ENCODE measurements at regions not wholly inside any gene's neighbourhood (a gene's known extent, or its start where the extent isn't known, plus 50 kb on each side); places are given as distances from the start of the nearest gene placed in this dataset.

- no peak for DNase-seq (ENCODE audit: low spot score in 2 of 2)
- H3K36me3 ChIP-seq: no peaks in the 10 kb centered on the region
Measured at GRCh38 chr2:163407296-163407695, 328.5 kb downstream of the FIGN start.

DNA sequence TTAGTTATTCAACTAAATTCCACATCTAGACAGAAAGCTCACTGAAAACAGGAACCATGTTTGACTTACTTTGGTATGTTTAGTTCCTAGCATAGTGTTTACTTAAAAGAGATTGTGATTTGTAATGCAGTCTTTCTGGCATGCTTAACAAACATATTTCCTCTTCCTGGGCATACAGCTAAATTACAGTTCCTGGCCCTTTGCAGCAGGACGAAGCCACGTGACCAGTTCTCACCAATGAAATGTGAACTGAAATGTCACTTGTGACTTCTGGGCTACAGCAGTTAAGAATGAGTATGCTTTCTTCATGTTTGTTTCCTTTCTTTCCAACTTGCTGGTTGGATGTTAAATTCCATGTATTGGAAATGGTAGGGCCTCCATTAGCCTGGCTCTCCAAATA, 330.5 kb downstream of the FIGN start:
- no peaks in the 10 kb centered on the region for H3K4me1 ChIP-seq
- H3K27me3 ChIP-seq: no peaks in the 10 kb centered on the region
- TF ChIP-seq CTCF (IDR thresholded peaks at IDR 0.05): no peak
- no peak overlapping the region for H3K27ac ChIP-seq
- no peaks in the 10 kb centered on the region for H3K9me3 ChIP-seq
- no peak for DNase-seq (ENCODE audit: low spot score in 2 of 2)
- H3K4me3 ChIP-seq: no peak overlapping the region
- no peaks in the 10 kb centered on the region for H3K36me3 ChIP-seq
- intact Hi-C loops (cut with DNase I): no loop called here

More at GRCh38 chr2:163407296-163407695, 328.5 kb downstream of the FIGN start:
- Histone ChIP-seq H3K27me3 (no peaks in the 10 kb centered on the region), H3K4me1 (no peaks in the 10 kb centered on the region), H3K27ac (no peak overlapping the region), H3K9me3 (no peaks in the 10 kb centered on the region), H3K4me3 (no peak overlapping the region)
- intact Hi-C loops (cut with DNase I): no loop called here
- no peak for TF ChIP-seq CTCF (IDR thresholded peaks at IDR 0.05)

DNA sequence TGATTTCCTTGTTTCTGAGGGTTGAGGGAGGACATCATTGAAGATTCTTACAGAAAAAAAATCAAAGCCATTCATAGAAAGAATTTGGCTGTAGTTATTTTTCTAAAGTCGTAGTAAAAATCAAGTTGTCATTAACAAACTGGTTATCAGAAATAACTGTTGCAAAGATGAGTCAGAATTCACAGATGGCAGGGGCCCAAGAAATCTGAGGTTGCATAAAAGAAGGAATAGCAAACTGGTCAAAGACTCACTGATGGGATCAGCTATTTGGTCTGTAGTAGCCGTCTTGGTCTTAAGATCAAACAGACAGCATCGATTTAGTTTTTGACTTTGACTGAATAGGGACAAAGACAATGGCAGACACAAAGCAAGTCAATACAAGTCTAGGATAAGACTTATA, 334.3 kb downstream of the FIGN start:
- TF ChIP-seq CTCF (IDR thresholded peaks at IDR 0.05): no peak
- no peak overlapping the region for H3K4me3 ChIP-seq
- intact Hi-C loops (cut with DNase I): no loop called here
- no peaks in the 10 kb centered on the region for H3K27me3 ChIP-seq
- no peaks in the 10 kb centered on the region for H3K36me3 ChIP-seq
- no peaks in the 10 kb centered on the region for H3K9me3 ChIP-seq
- DNase-seq (ENCODE audit: low spot score in 2 of 2): no peak
- H3K4me1 ChIP-seq: no peaks in the 10 kb centered on the region
- no peak overlapping the region for H3K27ac ChIP-seq

DNA sequence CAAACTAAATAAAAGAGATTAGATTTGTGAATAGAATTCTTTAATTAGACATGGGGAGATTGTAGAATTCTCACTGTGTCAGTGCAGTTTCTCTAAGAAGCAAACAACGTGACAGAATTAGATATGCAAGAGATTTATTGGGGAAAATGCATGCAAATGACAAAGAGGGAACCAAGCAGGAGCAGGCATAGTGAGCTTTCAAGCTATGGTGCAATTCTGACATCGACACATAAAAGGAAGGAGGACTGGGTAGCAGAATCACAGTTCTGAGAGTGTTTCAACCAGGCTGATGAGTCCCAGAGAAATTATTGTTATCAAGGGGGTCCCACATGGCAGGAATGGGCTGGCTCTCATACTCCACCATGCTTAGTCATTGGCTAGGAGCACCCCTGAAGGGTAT, 338.4 kb downstream of the FIGN start:
- Histone ChIP-seq H3K4me1 (no peaks in the 10 kb centered on the region), H3K9me3 (no peaks in the 10 kb centered on the region), H3K36me3 (no peaks in the 10 kb centered on the region), H3K27ac (no peak overlapping the region), H3K4me3 (no peak overlapping the region), H3K27me3 (no peaks in the 10 kb centered on the region)
- no peak for TF ChIP-seq CTCF (IDR thresholded peaks at IDR 0.05)
- DNase-seq (ENCODE audit: low spot score in 2 of 2): no peak
- intact Hi-C loops (cut with DNase I): no loop called here

- intact Hi-C loops (cut with DNase I): no loop called here
- Histone ChIP-seq H3K4me3 (no peak overlapping the region), H3K27me3 (no peaks in the 10 kb centered on the region), H3K9me3 (no peaks in the 10 kb centered on the region), H3K27ac (no peak overlapping the region), H3K4me1 (no peaks in the 10 kb centered on the region), H3K36me3 (no peaks in the 10 kb centered on the region)
- TF ChIP-seq CTCF (IDR thresholded peaks at IDR 0.05): no peak
- DNase-seq (ENCODE audit: low spot score in 2 of 2): no peak
Measured at GRCh38 chr2:163395602-163396001, 340.2 kb downstream of the FIGN start.

DNA sequence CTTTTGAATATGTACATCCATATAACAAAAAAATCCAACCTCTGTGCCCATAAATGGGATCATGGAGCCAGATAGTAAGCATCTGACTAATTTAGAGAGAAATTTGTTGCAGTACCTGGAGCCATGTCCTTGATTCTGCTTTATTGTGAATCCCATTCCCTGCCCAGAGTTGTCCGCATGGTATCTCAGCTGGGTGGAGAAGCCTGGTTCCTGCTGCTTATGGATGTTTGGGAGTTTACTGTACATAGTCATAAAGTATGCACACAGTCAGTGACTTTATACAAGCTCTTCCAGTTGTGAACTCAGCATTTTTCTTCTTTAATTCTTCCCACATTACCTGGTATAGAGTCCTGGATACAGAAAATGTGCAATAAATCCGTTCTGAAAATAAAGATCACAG, 346.0 kb downstream of the FIGN start:
- intact Hi-C loops (cut with DNase I): no loop called here
- no peak overlapping the region for H3K4me3 ChIP-seq
- H3K27ac ChIP-seq: no peak overlapping the region
- TF ChIP-seq CTCF (IDR thresholded peaks at IDR 0.05): no peak
- no peak for DNase-seq (ENCODE audit: low spot score in 2 of 2)
- H3K27me3 ChIP-seq: no peaks in the 10 kb centered on the region
- no peaks in the 10 kb centered on the region for H3K4me1 ChIP-seq
- H3K9me3 ChIP-seq: no peaks in the 10 kb centered on the region
- H3K36me3 ChIP-seq: no peaks in the 10 kb centered on the region

All from ascending aorta (tissue), 2 donors.